Endodermal cell (in vitro differentiated cells): ENCODE measurements at regions not wholly inside any gene's neighbourhood (a gene's known extent, or its start where the extent isn't known, plus 50 kb on each side); places are given as distances from the start of the nearest gene placed in this dataset.

Experiments used
- DNase-seq: peaks from one replicate; pipeline ENCODE4 v3.0.0-alpha.2; 2017
- H3K27ac ChIP-seq: 2 replicates; pipeline ENCODE4 v1.5.1; 2013; ENCODE audit warnings: mild to moderate bottlenecking, low read depth, low read length, moderate library complexity
- H3K27me3 ChIP-seq: 2 replicates; pipeline ENCODE4 v1.6.1; 2013; ENCODE audit warnings: mild to moderate bottlenecking, low read length, moderate library complexity; ENCODE audit not compliant: insufficient read depth, control insufficient read depth, poor library complexity, severe bottlenecking
- H3K36me3 ChIP-seq: 2 replicates; pipeline ENCODE4 v1.7.0; 2013; ENCODE audit warnings: mild to moderate bottlenecking, low read length, moderate library complexity; ENCODE audit not compliant: control insufficient read depth, insufficient read depth
- H3K4me1 ChIP-seq: one replicate; pipeline ENCODE4 v1.7.0; 2013; ENCODE audit warnings: low read length; ENCODE audit not compliant: control insufficient read depth, insufficient read depth
- H3K4me3 ChIP-seq: 2 replicates; pipeline ENCODE4 v1.5.1; 2013; ENCODE audit warnings: mild to moderate bottlenecking, low read length, moderate library complexity
- H3K9ac ChIP-seq: 2 replicates; pipeline ENCODE4 v1.6.1; 2013; ENCODE audit warnings: mild to moderate bottlenecking, low read length, moderate library complexity; ENCODE audit not compliant: poor library complexity, severe bottlenecking; ENCODE audit errors: extremely low read depth
- H3K9me3 ChIP-seq: 2 replicates; pipeline ENCODE4 v1.6.1; 2013; ENCODE audit warnings: mild to moderate bottlenecking, low read length, moderate library complexity; ENCODE audit not compliant: control insufficient read depth
- H3K27ac Mint-ChIP-seq: 2 replicates; pipeline ENCODE4 v1.8.0; 2020; ENCODE audit warnings: mixed read lengths
- H3K27me3 Mint-ChIP-seq: 2 replicates; pipeline ENCODE4 v1.8.0; 2021; ENCODE audit warnings: mild to moderate bottlenecking, mixed read lengths; ENCODE audit not compliant: insufficient read depth
- H3K36me3 Mint-ChIP-seq: 2 replicates; pipeline ENCODE4 v1.8.0; 2020; ENCODE audit warnings: low read depth, mixed read lengths
- H3K4me1 Mint-ChIP-seq: 2 replicates; pipeline ENCODE4 v1.8.0; 2020; ENCODE audit warnings: mixed read lengths
- H3K4me3 Mint-ChIP-seq: 2 replicates; pipeline ENCODE4 v1.8.0; 2020; ENCODE audit warnings: mild to moderate bottlenecking, moderate library complexity, mixed read lengths
- H3K9me3 Mint-ChIP-seq: 2 replicates; pipeline ENCODE4 v1.8.0; 2020; ENCODE audit warnings: mild to moderate bottlenecking, mixed read lengths
- WGBS, 2 experiments: methylation state at CpG; one replicate each; pipeline versions ENCODE4 v1.1.5 to v1.1.7; 2013; ENCODE audit warnings: missing lambda C conversion rate in 2 of 2, mixed read lengths in 1 of 2; ENCODE audit not compliant: insufficient coverage in 1 of 2, insufficient read length in 1 of 2; 5-methylcytosine and 5-hydroxymethylcytosine counted together
- TF ChIP-seq, protein P1 (sequence below): fragments of 200-600 bp; sonication (generic); conservative IDR thresholded peaks from 2 replicates; pipeline ENCODE4 v1.5.0; 2021; ENCODE audit warnings: antibody characterized with exemption, mild to moderate bottlenecking

DNA sequence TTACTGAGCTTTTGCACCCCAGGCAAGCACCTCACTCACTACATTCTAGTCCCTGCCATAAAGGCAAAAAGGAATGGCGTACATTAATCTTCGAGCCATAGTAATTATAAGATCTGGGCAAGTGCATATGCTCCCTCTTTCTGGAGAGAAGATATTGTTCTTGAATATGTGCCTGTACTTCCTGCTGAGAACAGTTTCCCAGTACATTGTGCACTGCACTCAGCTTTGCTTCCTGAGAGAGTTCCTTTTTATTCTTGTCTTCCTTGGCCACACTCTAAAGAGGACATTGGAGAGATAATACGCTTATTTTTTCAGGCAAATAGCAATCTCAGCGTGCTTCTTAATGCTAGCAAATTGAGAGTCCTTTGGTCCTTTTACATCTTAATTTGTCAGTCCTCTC is 909.0 kb upstream of the PCDH10 start:
- DNase-seq = no peak
- H3K27ac Mint-ChIP-seq = no peak overlapping the region

DNA sequence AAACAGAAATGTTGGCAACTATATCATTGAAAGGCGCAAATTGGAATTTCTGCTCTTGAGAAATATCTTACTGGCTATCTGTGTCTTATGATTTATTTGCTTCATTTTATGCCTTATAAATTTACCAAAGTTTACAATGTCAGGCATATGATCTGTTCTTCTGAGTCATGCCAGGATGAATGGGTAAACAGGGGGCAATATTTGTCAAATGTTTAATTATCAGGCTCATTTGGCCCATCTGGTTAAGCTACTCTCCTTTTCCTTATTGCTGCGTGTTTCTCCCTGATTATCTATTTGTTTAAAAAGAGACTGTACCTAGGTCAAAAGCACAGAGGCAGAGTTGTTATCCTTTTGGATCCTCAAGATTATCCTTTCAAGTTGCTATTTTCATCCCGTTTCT is 903.8 kb upstream of the PCDH10 start:
- H3K9me3 ChIP-seq = no peaks in the 10 kb centered on the region
- DNase-seq = no peak
- no peak overlapping the region for H3K4me3 ChIP-seq
- no peak overlapping the region for H3K27ac Mint-ChIP-seq
- no peak overlapping the region for H3K9ac ChIP-seq
- H3K4me3 Mint-ChIP-seq = no peak overlapping the region
- no peak overlapping the region for H3K27ac ChIP-seq
- H3K36me3 ChIP-seq = no peaks in the 10 kb centered on the region
- no peaks in the 10 kb centered on the region for H3K27me3 ChIP-seq
- 80 to 91% methylated on average over 2 to 3 of the region's 3 CpGs for WGBS, 2 experiments
- H3K4me1 ChIP-seq = no peaks in the 10 kb centered on the region
- no peaks in the 10 kb centered on the region for H3K27me3 Mint-ChIP-seq
- H3K9me3 Mint-ChIP-seq = peaks cover 2% of the 10 kb centered on the region
- H3K4me1 Mint-ChIP-seq = no peaks in the 10 kb centered on the region
- TF ChIP-seq, protein P1, sequence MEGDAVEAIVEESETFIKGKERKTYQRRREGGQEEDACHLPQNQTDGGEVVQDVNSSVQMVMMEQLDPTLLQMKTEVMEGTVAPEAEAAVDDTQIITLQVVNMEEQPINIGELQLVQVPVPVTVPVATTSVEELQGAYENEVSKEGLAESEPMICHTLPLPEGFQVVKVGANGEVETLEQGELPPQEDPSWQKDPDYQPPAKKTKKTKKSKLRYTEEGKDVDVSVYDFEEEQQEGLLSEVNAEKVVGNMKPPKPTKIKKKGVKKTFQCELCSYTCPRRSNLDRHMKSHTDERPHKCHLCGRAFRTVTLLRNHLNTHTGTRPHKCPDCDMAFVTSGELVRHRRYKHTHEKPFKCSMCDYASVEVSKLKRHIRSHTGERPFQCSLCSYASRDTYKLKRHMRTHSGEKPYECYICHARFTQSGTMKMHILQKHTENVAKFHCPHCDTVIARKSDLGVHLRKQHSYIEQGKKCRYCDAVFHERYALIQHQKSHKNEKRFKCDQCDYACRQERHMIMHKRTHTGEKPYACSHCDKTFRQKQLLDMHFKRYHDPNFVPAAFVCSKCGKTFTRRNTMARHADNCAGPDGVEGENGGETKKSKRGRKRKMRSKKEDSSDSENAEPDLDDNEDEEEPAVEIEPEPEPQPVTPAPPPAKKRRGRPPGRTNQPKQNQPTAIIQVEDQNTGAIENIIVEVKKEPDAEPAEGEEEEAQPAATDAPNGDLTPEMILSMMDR = no peak
- no peaks in the 10 kb centered on the region for H3K36me3 Mint-ChIP-seq

More for the DNA sequence above, 909.0 kb upstream of the PCDH10 start:
- H3K9ac ChIP-seq = no peak overlapping the region
- Mint-ChIP-seq H3K36me3 (no peaks in the 10 kb centered on the region), H3K4me1 (no peaks in the 10 kb centered on the region), H3K9me3 (peaks cover 2% of the 10 kb centered on the region), H3K27me3 (no peaks in the 10 kb centered on the region), H3K4me3 (no peak overlapping the region)
- H3K36me3 ChIP-seq = no peaks in the 10 kb centered on the region
- no peak overlapping the region for H3K4me3 ChIP-seq
- H3K27ac ChIP-seq = no peak overlapping the region
- no peaks in the 10 kb centered on the region for H3K4me1 ChIP-seq
- TF ChIP-seq, protein P1 = no peak
- no peaks in the 10 kb centered on the region for H3K9me3 ChIP-seq
- no peaks in the 10 kb centered on the region for H3K27me3 ChIP-seq
- WGBS, 2 experiments = 95 to 99% methylated on average over 3 of the region's 4 CpGs

DNA sequence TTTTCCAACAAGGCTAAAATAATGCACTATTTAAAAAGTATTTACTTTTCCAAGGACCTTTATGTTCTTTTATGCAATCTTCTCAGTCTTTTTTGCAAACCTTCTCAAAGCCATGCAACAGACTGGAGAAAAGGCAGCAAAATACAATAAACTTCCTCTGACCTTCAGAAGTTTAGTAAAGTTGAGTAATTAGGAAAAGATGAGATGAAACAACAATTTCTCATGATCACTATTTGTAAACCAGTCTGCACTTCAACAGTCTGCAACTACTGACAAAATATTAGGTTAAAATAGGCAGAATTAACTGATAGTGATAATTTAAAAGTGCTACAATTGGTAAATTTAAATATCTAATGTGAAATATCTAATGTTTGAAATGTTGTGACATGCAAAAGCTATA is 884.9 kb upstream of the PCDH10 start:
- Histone ChIP-seq H3K9ac (no peak overlapping the region), H3K4me3 (no peak overlapping the region), H3K9me3 (no peaks in the 10 kb centered on the region), H3K4me1 (no peaks in the 10 kb centered on the region), H3K36me3 (no peaks in the 10 kb centered on the region), H3K27me3 (no peaks in the 10 kb centered on the region), H3K27ac (no peak overlapping the region)
- TF ChIP-seq, protein P1 = no peak
- no peak overlapping the region for H3K4me3 Mint-ChIP-seq
- H3K36me3 Mint-ChIP-seq = no peaks in the 10 kb centered on the region
- peaks cover under 1% of the 10 kb centered on the region for H3K4me1 Mint-ChIP-seq
- peaks cover 1% of the 10 kb centered on the region for H3K9me3 Mint-ChIP-seq
- DNase-seq = no peak
- no peaks in the 10 kb centered on the region for H3K27me3 Mint-ChIP-seq
- no peak overlapping the region for H3K27ac Mint-ChIP-seq
